Stimulated activated CD4-positive, alpha-beta T cell treated with anti-CD3 and anti-CD28 coated beads, Interleukin-15, amount 100 ng/mL, for 48 hours (primary cell): ENCODE measurements at regions not wholly inside any gene's neighbourhood (a gene's known extent, or its start where the extent isn't known, plus 50 kb on each side); places are given as distances from the start of the nearest gene placed in this dataset.

ENCODE experiments used
- DNase-seq, 2 donors: peaks; one replicate each; pipeline ENCODE4 v3.0.0-alpha.2; 2020; ENCODE audit warnings: low read depth in 2 of 2

DNA sequence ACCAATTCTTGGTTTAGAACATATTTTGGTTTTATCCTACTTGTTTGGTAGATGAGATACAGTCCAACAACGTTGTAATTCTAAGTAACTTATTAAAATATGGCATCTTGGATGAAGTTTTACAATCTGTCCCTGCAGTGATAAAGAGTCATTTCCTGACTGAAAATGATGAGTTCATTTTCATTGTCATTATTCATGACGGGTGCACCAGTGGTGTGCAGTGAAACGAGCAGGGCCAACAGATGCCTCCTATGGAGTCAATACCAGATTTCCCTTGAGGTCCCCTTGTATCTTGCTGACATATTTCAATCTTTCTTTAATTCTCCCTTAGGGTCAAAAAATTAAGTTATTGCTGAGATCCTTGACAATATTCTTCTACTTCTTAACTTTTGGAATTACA is 438.5 kb downstream of the LRIG3 start:
- no peak for DNase-seq

DNA sequence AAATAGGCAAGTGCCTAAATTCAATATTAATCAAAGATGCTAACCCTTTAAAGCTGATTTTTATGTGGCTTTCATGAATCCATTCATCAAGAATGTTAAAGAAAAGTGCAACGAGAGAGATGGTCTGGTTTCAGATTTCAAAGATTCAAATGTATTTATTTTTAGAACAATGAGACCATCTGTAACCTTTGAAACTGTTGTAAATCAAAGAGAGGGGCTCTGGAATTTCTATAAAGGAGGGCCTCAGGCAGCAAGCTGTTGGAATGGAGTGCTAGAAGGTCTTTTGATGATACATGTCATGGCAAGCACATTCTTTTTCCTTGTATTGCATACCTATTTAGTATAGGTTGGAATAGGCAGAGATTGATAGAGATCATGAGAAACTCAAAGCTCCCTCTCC is 433.0 kb downstream of the LRIG3 start:
- no peak for DNase-seq

DNA sequence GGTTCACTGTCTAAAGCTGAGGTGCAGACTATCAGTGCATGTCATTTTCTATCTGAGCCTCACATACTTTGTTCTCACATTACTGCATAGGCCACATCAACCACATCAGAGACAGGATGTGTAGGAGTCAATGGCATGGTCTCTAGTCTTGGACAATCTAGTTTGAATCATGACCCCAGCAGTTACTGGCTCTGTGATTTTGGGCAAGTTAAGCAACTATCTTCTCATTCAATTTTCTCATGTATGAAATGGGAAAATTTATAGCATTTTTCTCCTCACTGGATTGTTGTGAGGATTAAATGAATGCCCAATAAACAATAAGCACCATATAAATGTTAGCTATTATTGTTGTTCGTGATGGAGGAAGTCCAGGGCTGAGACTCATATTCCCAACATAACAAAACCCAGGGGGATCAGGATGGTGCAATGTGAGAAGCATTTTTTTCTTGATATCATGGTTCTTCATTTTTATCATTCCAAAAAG is 432.6 kb downstream of the LRIG3 start:
- no peak for DNase-seq

- DNase-seq: no peak
These were observed 430.9 kb downstream of the LRIG3 start for GRCh38 chr12:58489394-58489793.

GRCh38 chr12:58491306-58491705 is 429.0 kb downstream of the LRIG3 start:
- no peak for DNase-seq

DNA sequence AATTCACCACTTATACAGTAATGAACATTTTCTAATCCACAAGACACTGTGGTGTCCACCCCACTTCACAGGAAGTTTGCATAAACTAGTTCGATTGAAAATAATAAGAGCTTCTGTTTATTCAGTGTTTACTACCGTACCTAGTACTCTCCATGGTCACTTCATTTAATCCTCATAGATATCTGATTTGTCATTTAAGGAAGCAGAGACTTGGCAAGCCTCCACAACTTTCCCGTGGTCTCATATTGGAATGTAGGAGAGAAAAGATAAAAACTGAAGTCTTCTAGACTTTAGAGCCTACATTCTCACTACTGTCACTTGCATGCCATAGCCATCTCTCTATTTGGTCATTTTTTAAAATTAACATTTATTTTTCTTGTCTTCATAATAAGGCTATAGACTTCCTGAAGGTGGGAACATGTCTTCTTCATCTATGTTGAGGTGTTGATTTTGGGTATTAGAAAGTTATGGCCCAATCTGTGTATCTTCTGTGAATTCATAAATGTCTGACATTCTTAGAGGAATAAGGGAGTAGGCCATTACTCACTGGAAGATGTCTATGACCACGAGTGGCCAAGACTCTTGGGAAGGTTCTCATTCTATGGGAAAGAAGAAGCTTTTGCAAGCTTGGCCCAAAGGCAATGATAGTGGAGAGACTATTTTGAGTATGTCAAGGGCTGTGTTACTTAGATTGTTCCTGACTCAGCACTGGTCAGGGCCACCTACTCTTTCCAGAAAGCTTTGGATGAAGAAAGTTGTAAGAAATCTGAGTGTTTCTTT is 423.7 kb downstream of the LRIG3 start:
- no peak for DNase-seq

DNA sequence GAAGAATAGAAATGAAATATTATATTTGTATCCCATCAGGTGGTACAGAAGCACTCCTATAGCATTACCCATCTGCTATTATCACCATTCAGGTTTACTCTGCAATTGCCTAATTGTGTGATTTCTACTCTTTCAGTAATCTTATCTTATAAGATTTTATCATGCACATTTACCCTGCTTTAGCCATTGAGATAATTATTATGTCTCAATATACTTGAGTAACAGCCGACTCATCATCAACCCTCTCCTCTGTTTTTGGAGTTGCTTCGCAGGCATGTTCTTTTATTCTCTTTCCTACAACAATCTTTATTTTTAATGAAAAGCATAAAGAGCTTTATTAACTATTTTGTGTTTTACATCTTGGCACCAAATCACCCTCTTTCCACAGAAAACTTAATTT is 419.9 kb downstream of the LRIG3 start:
- no peak for DNase-seq

- DNase-seq: no peak
These were observed 418.1 kb downstream of the LRIG3 start for GRCh38 chr12:58502226-58502625.

DNA sequence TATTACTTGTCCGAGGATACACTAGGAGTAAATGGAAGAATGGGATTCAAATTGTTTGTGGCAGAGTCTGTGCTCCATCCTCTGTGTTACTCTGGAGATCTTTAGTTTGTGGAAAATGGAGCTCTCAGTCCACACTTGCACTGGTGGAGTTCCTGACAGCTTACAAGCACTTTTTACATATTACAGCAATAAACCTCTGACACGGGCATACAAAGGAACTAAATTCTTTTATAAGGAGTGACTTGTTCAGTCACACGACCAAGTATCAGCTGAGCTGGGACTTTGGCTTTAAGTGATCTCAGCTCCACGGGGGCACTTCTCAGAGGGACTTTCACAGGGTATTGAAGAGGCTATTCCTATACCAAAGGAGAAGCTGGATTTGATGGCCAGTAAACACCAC is 417.5 kb downstream of the LRIG3 start:
- DNase-seq: no peak

DNA sequence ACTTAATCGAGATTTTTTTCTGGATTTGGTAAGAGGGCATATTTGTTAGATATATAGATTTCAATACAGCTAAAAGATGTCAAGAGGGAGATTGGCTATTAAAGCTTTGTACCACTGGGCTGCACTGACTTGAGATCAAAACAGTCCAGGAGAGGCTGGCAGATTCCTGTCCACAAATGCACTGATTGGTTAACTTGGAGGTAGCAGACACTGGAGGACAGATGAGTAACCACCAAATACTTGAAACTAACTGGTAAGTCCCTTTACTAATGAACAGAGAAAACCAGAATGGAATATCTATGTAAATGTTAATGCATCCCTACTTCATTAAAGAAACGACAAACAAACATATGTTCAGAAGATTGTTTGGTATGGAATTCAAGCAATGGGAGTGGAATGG is 416.6 kb downstream of the LRIG3 start:
- no peak for DNase-seq

- DNase-seq: no peak
These were observed 416.0 kb downstream of the LRIG3 start for GRCh38 chr12:58504143-58504938.

GRCh38 chr12:58509116-58509885 is 411.0 kb downstream of the LRIG3 start:
- no peak for DNase-seq

- no peak for DNase-seq
These were observed 406.9 kb downstream of the LRIG3 start for GRCh38 chr12:58513301-58513834.

DNA sequence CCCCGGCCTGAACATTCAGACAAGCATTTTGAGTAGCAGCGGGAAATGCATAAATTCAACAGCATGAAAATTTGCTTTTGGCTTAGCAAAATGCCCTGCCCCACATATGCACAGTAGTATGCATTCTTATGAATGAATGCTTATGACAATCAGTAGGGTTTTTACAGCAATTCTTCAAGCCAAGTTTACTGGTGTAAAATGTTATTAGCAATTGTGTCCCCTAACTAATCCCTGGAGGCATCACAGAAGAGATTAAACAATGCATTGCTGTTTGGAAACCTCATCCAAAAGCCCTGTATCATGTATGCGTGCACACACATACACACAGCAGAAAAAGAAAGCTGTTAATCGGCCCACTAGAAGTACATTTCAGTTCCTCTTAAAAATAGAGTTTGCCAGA is 406.5 kb downstream of the LRIG3 start:
- DNase-seq: no peak

DNA sequence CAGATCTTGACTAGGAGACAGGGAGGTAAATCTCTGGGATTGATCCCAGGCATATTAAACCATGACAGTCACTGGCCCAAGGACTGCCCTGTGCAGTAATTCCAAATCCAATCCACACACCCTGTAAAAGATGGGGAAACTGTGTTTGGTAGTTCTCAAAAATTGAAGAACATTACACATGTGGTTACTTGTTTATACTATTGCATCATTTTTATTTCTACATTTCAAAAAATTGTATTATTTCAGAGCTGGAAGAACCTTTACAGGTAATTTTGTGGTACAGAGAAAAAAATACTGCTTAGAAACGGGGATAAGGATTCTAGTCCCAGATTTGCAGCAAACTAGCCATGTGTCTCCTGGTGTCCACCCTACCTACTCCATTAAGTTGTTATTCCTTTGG is 400.5 kb downstream of the LRIG3 start:
- no peak for DNase-seq

DNA sequence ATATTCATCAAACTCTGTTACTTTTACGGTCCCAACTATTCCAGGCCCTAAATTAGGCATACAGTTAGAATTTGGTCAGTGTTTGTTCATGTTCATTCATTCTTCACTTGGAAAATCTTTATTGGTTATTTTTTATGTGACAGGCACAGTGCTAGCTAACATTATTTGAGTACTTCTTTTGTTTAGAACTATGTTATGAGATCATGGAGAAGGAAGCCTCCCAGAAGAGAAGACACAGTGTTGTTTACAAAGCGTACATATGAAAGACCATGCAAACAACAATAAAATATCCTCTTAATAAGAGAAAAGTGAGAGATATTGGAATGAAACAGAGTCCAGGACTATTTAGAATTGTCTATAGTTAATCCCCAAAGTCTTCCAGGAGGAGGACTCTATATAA is 399.2 kb downstream of the LRIG3 start:
- DNase-seq: no peak

GRCh38 chr12:58521796-58522195 is 398.5 kb downstream of the LRIG3 start:
- no peak for DNase-seq

- no peak for DNase-seq
These were observed 396.9 kb downstream of the LRIG3 start for GRCh38 chr12:58523360-58523759.

- no peak for DNase-seq
These were observed 392.0 kb downstream of the LRIG3 start for GRCh38 chr12:58528271-58528670.

DNA sequence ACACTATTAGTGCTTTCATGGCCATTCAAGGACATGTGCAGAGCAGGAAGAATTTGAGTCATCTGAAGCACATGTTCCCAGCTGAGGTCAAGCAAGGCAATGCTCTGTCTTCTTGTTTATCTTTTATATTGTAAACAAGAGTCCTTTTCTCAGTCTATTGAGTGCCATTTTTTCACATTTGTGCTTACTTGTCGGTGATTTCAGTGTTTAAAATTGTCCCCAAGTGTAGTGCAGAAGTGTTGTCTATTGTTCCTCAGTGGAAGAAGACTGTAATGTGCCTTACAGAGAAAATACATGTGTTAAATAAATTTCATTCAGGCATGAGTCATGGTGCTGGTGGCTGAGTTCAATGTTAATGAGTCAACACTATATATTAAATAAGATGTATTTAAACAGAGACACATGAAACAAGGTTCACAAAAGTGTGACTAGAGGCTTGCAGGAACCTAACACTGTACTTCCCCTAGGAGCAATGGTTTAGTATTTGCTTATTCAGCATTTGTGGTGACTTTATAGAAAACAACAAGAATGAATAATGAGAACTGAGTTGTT is 391.1 kb downstream of the LRIG3 start:
- DNase-seq: no peak

GRCh38 chr12:58529897-58530741 is 390.2 kb downstream of the LRIG3 start:
- DNase-seq: no peak
